ENCODE measurements at regions not wholly inside any gene's neighbourhood (a gene's known extent, or its start where the extent isn't known, plus 50 kb on each side); places are given as distances from the start of the nearest gene placed in this dataset.

DNA sequence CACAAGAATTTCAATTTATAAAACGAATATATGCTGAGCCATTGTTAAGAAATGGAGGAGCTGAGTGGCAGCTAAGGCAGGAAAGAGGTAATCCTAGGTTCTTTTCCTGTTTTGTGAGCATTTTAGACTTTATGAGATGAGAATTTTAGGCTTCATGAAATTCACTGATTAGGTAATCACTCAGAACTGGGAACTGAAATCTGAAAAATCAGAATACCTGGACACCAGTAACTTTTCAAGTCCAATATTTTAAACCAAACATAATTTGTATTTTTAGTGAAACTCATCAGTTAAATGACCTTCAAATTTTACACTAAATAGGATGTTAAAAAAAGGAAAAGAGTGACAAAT, 389.9 kb downstream of the HTR1B start:
- DNase-seq (ENCODE audit: low spot score): no peak

DNA sequence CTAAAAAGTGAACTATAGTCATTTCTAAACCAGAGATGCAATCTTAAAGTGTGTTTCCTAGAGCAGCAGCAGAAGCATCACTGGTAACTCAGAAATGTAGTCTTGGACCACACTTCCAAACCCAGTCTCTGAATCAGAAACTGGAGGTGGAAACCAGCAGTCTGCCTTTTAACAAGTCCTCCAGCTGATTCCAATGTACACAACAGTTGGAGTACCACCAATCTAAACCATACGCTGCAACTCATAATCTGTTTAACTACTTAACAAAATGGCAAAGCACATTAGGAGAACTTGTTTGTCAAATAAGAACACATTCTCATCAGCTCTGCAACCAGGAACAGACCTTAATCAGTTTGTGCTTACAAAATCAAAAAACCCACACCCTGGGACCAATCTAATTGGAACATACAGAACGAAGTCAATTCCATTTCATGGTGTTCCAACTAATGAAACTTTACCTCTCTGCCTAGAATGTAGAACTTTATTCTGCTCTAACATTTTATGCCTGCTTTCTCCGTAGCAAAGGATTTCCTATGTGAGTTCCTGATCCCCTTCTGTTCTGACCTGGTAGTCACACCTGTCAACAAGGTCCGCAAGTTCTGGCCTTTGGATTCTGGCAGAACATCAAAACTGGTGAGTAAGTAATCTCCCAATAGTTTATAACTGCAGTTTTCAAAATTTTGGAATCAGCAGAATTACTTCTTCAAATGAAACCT, 390.4 kb downstream of the HTR1B start:
- DNase-seq (ENCODE audit: low spot score): no peak

DNA sequence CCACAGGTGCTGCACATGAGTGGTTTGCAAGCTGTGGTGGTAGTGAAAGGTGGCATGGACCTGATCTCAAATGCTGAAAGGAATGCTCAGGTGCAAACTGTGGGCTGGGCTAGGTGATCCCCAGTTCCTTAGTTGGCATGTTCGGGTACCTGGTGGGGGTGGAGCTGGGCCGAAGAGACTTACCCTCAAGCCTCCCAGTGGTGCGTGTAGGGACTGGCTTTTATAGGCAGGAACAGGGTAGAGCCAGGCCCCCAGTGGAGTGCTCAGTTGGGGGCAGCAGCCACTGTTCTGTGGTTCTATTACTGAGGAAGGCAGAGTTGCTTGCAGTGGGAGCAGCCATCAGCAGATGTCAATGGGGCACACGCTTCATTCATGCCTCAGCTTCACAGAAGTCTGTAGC, 399.8 kb downstream of the HTR1B start:
- no peak for DNase-seq (ENCODE audit: low spot score)

DNA sequence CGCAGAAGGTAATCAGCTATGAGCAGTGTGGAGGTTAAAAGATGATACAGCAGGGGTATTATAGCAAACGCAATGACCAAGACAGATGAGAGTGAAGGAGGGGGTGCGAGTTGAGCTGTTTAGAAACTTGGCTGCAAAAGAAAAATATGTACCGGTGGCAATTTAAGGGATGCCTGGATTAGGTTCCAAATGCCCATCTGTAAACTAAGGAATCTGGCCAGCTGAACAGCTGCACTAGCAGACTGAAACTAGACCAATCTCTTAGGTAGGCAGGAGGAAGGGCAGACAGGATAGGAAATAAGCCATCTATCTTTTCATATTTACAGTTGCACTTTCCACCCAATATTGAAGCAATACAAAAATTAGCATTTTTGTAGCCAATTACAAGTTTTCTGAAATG, 407.6 kb downstream of the HTR1B start:
- DNase-seq (ENCODE audit: low spot score): no peak

DNA sequence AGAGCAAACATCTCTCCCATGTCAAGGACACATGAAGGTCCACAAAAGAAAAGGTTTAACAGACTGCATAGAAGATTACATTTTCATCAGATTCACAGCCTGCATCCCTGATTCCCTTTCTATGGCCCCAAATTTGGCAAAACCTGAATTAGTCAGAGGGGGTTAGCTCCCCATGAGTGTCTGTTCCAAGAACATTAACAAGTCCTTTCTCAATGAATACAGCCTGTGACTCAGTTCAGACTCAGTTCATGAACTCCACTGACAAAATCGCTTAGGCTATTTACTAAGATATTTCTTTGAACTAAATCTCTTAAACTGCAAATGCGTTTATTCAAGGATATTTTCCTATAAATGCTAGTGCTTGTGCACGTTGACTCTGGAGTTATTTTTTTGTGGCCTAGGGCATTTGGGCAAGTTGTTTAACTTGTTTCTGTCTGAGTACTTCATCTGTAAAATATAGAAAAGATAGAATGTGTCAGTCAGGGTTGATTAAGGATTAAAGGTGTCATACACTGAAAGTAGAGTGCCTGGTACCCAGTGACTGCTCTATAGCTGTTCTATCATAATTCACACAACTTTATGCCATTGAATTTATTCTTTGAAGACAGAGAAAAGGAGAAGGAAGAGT, 422.6 kb downstream of the HTR1B start:
- DNase-seq (ENCODE audit: low spot score): no peak

DNA sequence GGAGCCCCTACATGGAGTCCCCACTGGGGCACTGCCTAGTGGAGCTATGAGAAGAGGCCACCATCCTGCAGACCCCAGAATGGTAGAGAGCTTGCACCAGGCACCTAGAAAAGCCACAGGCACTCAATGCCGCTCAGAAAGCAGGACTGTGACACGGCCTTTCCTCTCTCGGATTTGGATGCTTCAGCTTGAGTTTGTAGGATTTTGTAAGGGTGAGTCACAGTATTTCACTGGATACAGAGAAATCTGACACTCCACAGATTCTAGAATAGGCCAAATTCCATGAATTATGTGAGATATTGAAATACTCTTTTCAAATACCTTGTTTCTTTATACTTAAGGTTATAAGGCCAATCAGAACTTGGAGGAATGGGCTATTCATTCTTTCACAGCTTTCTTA, 424.5 kb downstream of the HTR1B start:
- no peak for DNase-seq (ENCODE audit: low spot score)

DNA sequence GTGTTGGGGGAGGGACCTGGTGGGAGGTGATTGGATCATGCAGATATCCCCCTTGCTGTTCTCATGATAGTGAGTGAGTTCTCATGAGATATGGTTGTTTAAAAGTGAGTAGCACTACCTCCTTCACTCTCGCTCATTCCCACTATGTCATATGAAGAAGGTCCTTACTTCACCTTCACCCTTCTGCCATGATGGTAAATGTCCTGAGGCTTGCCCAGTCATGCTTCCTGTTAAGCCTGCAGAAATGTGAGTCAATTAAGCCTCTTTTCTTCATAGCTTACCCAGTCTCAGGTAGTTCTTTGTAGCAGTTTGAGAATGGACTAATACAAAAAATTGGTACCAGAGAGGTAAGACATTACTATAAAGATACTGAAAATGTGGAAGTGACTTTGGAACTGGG, 425.9 kb downstream of the HTR1B start:
- no peak for DNase-seq (ENCODE audit: low spot score)

DNA sequence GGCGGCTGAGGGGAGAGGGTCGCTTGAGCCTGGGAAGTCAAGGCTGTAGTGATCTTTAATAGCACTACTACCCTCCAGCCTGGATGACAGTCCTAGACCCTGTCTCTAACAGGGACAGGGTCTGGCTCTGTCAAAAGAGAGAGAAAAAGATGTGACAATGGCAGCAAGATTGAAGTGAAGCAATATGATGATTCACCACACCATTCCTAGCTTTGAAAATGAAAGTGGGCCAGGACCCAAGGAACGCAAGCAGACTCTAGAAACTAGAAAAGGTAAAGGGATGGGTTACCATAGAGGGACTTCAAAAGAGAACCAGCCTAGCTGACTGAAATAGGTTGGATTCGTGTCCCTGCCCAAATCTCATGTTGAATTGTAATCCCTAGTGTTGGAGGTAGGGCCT, 426.9 kb downstream of the HTR1B start:
- no peak for DNase-seq (ENCODE audit: low spot score)

DNA sequence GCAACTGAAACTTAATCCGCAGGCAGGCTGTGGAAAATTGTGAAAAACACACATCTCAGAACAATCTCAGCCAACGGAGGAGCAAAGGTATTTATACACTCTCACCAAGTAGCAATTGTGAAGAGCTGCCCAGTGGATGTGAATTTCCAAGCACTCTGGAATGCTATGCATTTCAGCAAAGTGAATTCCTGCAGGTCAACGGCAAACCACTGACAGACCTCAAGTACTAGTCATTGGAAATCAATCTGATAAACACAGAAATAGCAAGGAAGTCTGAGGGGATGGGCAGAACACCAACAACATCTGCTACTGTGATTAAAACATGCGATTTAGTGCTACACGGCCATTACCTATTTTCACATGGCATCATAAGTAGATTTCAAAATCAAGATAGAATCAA, 429.1 kb downstream of the HTR1B start:
- DNase-seq (ENCODE audit: low spot score): no peak

DNA sequence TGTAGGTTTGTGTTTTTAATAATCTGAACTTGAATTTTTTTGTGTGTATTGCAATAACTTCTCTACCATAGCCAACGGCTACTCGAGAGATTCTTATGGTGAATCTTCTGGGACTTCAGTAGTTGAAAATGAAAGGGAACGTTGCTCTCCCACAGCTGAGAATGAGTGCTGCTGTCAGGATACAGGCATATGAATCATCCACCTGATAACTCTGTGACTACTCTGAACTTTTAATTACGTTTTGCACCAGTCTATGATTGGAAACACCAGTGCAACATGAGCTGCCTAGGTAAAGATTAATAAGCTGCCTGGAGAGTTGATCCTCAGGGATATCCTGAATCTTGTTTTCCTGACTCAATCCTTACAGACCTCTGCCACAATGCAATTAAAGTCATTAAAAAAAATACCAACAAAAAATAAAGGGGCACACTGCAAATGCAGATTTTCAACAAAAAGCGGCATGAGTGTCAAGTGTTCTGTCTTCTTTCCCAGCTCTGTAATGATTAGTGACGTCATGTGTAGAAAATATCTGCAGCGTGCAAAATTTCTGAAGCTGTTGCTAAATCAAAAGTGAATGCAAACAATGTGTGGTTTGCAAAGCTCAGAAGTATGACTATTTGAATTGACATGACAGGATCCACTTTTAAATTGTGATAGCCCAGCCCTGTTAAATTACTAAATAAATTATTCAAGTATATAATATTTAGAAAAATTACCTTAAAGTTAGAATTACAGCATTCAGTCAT, 432.2 kb downstream of the HTR1B start:
- DNase-seq (ENCODE audit: low spot score): no peak

DNA sequence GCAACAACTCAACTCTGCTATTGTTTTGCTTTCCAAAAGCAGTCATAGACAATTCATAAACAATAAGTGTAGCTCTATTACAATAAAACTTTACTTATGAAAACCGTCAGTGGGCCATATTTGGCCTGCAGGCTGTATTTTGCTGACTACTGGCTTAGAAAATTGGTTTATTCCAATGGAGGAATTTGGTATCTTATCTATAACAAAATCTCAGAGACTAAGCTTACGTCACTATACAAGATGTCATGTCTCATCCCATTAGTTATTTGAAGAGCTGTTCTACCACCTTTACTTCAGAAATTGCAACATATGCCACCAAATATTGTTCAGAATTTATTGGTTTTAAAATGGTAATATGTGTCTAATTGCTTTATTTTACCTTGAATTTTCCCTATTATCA, 436.9 kb downstream of the HTR1B start:
- no peak for DNase-seq (ENCODE audit: low spot score)

DNA sequence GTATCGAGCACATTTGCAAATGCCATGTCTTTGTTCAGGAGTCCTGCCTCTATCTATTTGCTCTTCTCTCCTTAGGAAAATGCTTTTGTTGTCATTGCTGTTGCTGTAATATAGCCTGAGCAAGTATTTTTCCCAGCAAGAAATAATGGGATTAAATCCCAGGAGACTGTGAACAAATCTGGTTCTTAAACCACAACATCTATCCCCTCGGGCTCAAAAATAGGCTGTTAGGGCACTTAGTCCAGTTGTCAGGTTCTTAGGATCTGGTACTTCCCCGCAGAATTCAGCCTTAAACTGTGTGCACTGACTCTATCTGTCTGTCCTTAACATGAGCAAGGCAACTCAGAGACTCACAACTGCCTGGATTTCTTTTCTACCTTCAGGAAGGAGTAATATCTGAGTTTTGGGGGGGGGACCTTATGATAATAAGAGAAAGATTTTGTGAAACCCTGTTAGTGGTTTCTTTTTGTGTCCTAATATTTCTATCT, 437.5 kb downstream of the HTR1B start:
- no peak for DNase-seq (ENCODE audit: low spot score)

DNA sequence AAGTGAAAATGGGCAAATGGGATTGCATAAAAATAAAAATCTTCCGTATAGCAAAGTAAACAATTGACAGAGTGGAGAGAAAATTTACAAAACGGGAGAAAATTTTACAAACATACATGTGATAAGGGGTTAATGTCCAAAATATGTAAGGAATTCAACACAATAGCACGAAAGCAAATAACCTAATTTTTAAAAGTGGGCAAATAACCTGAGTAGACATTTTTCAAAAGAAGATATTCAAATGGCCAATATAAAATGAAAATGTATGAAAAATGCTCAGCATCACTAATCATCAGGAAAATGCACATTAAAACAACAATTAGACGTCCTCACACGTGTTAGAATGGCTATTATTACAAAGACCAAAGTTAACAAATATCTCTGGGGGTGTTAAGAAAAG, 441.5 kb downstream of the HTR1B start:
- no peak for DNase-seq (ENCODE audit: low spot score)

DNA sequence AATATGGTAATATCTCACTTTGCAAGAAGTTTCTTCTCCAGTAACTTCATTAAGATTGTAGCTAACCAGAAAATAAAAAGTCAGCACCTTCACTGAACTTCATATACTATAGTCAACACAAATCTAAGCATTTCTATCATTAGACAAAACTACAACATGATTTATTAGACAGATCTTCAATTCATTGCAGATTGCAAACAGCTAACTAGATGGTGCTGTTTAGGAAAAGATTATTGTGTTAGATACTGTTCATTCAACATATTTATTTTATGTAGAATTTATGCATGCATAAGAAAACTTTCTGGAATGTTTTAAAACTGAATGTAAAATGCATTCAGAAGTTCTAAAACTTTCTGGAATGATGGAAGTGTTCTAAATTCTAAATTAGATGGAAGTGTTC, 442.1 kb downstream of the HTR1B start:
- no peak for DNase-seq (ENCODE audit: low spot score)

DNA sequence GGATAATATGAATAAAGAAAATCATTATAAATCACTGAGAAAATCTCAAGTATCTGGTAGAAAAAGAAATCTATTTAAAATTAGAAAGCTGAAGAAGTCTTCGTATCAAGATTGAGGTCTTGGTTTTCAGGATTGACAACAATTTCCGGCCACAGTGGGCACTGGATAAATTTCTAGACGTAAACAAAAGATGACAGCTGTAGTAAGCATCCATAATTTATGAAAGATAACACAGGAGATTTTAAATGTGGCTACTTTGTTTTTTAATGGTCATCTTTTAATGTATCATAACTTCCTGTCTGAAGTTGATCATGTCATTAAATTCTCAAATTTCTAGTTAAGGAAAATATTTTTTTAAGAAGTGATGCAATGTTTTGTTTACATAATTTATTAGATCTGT, 444.2 kb downstream of the HTR1B start:
- no peak for DNase-seq (ENCODE audit: low spot score)

DNA sequence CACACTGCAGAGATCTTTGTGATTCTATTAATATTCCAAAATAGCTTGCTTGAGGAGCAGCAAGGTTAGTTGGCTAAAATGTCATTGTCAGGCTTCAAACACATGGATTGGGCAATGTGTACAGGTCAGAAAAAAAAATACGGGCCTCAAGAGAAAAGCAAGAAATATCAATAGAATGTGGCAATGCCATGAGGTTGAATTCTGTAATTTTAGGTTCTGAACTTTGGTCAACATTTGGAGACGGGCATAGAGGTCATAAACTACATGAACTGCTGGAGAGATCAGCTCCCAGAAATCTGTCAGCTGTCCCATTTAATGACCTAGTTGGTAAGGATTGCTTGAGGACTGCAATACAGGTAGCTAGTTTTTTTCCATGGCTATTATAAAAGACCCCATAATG, 445.8 kb downstream of the HTR1B start:
- no peak for DNase-seq (ENCODE audit: low spot score)

DNA sequence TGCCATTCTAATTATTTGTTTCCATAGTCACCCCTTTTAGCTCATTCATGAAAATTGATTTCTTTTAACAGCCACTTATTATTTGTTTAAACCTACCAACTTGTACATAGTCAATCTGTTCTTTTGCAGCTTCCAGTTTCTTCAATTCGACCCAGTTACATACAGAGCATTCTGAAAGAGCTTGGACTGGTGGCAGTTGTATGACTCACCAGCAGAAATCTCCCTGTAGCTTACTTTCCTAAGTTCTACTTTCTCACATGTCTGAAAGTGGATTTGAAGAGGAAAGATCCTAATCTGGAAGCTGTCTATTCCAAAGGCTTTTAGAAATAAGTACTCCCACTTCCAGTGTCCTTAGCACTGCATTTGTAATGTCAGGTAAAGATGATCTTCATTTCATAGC, 447.9 kb downstream of the HTR1B start:
- no peak for DNase-seq (ENCODE audit: low spot score)

DNA sequence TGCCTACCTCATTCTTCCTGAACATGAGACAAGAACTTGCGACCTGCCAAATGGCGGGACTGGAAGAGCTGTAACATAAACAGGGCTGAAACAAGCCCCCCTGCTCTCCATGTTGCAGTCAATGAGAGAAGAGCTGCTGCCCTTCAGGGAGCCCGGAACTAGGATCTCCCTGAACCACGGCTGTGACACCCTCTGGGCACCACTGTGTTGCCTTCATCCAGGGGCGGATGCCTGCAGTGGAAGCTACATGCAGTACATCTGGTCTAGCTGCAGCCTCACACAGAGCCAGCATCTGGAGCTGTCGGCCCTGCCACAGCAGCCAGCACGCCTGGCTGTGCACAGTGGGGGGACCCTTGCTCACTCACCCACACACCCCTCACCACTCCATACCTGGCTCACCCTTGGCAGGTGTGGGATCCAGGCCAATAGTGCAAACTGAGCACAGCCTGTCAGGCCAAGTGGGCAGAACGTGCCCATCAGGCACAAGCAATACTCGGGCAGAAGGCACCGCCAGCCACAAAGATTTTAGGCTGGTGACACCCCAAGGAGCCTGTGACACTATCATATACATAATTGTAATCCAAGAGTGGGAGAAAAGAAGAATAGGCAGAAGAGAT, 451.3 kb downstream of the HTR1B start:
- DNase-seq (ENCODE audit: low spot score): no peak

DNA sequence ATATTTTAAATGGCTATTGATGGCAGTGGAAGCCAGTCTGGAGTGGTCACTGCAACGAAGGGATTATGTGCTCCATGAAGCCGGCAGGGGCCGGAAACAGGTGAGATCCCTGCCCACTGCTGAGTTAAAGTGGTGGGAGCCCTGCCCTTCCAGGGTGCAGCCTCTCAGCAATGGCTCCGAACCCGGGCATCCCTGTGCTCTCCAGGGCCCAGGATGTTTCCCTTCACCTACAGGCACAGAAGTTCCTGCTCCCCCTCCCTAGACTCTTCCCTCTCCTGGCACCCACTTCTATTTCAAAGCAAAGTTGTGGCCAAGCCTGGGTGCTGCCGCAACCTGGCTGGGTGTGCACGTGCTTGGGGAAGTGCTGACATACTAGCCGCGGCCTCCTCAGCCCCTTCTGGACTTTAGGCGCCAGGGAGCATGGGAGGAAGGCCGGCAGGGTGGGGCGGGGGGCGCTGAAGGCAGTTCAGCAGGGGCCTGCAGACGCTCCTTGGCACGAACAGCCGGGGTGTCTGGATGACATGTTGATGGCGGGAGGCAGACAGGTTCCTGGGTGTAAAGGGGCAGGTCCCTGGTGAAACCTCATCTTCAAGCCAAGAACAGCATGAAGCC, 452.3 kb downstream of the HTR1B start:
- DNase-seq (ENCODE audit: low spot score): no peak

DNA sequence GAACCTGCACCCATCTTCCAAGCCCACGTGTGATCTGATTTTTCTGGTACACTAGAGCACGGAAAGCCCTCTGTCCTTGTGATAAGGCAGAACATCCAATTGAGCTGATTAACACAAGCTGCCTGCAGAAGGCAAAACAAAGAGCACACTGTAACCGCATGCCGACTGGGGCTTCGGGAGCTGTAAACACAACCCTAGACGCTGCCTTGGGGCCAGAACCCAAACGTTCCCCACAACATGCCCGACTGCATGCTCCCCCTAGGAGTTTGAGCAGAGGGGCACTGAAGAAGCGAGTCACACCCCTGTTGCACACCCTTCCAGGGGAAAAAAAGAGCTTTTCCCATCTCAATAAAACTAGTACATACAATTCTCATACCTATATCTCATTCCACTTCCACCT, 470.7 kb downstream of the HTR1B start:
- DNase-seq (ENCODE audit: low spot score): no peak

DNA sequence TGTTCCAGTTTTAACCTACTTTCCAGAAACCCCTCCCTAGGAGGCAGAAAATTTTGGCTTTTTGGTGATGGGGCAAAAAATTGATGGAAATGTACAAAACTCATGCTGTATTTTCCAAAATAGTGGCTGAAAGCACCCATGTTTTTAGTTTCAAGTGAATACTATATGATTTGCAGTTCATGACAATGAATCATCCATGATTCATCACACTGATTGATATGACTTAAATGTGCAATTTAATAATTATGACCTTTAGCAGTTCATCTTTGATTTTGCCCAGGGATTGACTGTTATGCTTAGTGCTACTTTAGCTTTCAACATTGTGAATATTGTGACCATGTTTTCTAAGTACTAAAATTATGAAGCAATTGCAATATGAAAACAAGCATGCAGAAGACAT, 478.7 kb downstream of the HTR1B start:
- DNase-seq (ENCODE audit: low spot score): no peak

DNA sequence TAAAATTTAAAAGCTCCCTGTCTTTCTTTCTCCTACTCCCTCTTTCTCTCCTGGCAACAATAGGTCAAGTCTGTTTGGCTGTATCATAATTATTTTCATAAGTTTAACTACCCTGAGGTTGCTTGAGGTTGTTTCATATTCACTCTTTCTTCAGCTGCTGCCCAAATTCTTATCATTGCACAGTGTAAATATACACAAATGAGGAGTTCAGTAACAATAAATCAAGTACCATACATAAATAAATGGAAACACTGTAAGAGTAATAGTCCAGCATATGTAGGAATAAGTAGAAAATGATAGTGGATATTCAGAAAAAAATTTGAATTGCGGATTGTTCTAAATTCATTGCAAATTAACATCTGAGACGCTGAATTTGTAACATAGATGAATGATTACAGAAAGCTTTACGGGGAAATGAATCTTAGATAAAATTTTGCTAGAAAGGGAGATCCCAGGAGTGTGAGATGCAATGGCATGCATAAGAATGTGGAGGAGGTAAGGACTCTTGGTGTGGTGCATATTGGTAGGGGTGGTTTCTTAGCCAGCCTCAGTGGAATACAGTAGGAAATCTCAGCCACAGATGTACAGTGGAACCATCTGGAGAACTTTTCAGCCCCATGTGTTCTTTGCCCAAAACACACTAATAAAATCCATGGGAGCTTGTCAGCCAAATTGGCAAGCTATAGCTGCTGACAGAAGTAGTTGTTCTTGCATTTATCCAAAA, 480.7 kb downstream of the HTR1B start:
- no peak for DNase-seq (ENCODE audit: low spot score)
